ENCODE measurements at regions not wholly inside any gene's neighbourhood (a gene's known extent, or its start where the extent isn't known, plus 50 kb on each side); places are given as distances from the start of the nearest gene placed in this dataset.

- TF ChIP-seq CTCF (IDR thresholded peaks at IDR 0.05; ENCODE audit: borderline replicate concordance, insufficient read depth, low read depth, low read length) = no peak
- no peak overlapping the region for H3K4me3 ChIP-seq (ENCODE audit: low read depth, low read length)
Observed at GRCh38 chr4:148704291-148704690, 262.1 kb upstream of the NR3C2 start.

GRCh38 chr4:148694702-148695101 is 252.5 kb upstream of the NR3C2 start:
- H3K4me3 ChIP-seq (ENCODE audit: low read depth, low read length) = no peak overlapping the region
- TF ChIP-seq CTCF (IDR thresholded peaks at IDR 0.05; ENCODE audit: borderline replicate concordance, insufficient read depth, low read depth, low read length) = no peak

GRCh38 chr4:148693913-148694649 is 251.9 kb upstream of the NR3C2 start:
- no peak overlapping the region for H3K4me3 ChIP-seq (ENCODE audit: low read depth, low read length)
- no peak for TF ChIP-seq CTCF (IDR thresholded peaks at IDR 0.05; ENCODE audit: borderline replicate concordance, insufficient read depth, low read depth, low read length)

- no peak for TF ChIP-seq CTCF (IDR thresholded peaks at IDR 0.05; ENCODE audit: borderline replicate concordance, insufficient read depth, low read depth, low read length)
- H3K4me3 ChIP-seq (ENCODE audit: low read depth, low read length) = no peak overlapping the region
Observed at GRCh38 chr4:148692242-148692641, 250.0 kb upstream of the NR3C2 start.

- no peak overlapping the region for H3K4me3 ChIP-seq (ENCODE audit: low read depth, low read length)
- TF ChIP-seq CTCF (IDR thresholded peaks at IDR 0.05; ENCODE audit: borderline replicate concordance, insufficient read depth, low read depth, low read length) = no peak
Observed at GRCh38 chr4:148686449-148686848, 244.2 kb upstream of the NR3C2 start.

- H3K4me3 ChIP-seq (ENCODE audit: low read depth, low read length) = no peak overlapping the region
- no peak for TF ChIP-seq CTCF (IDR thresholded peaks at IDR 0.05; ENCODE audit: borderline replicate concordance, insufficient read depth, low read depth, low read length)
Observed at GRCh38 chr4:148684638-148685037, 242.4 kb upstream of the NR3C2 start.

GRCh38 chr4:148680884-148681283 is 238.7 kb upstream of the NR3C2 start:
- no peak overlapping the region for H3K4me3 ChIP-seq (ENCODE audit: low read depth, low read length)
- no peak for TF ChIP-seq CTCF (IDR thresholded peaks at IDR 0.05; ENCODE audit: borderline replicate concordance, insufficient read depth, low read depth, low read length)
